Prostate gland (tissue), 2 donors: ENCODE measurements at regions not wholly inside any gene's neighbourhood (a gene's known extent, or its start where the extent isn't known, plus 50 kb on each side); places are given as distances from the start of the nearest gene placed in this dataset.

Source experiments
- POLR2A ChIP-seq: fragments of 450-650 bp; IDR thresholded peaks from one replicate; pipeline ENCODE4 v1.6.1; 2016; ENCODE audit warnings: antibody characterized with exemption, mild to moderate bottlenecking
- TF ChIP-seq, protein P1 (sequence below), 4 experiments: fragments of 200-600 bp in 2 of 4; fragments of 450-650 bp in 2 of 4; sonication (generic) in 2 of 4; IDR thresholded peaks; 1 replicate in 3 of 4; 2 replicates in 1 of 4; pipeline ENCODE4 v1.5.1; 2016 to 2019; ENCODE audit warnings: antibody characterized with exemption in 4 of 4, mild to moderate bottlenecking in 2 of 4, moderate library complexity in 2 of 4

DNA sequence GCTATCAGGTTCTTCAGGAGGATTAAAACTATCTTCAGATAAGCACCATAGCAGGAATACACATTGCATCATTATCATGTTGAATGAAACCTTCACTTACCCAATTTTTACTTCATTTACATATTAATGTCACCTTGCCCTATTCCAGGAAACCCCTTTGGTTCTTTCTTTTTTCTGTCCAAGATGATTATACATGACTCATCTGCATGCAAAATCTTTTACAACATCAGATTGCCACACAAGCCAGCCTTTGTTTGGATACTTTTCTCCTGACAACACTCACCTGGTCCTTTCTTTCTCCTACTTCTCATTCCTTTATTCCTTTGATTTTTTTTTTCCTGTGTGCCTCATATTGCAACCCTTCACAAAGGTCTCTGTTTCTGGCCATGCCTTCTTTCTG, 200.5 kb upstream of the POU3F2 start:
- TF ChIP-seq, protein P1, sequence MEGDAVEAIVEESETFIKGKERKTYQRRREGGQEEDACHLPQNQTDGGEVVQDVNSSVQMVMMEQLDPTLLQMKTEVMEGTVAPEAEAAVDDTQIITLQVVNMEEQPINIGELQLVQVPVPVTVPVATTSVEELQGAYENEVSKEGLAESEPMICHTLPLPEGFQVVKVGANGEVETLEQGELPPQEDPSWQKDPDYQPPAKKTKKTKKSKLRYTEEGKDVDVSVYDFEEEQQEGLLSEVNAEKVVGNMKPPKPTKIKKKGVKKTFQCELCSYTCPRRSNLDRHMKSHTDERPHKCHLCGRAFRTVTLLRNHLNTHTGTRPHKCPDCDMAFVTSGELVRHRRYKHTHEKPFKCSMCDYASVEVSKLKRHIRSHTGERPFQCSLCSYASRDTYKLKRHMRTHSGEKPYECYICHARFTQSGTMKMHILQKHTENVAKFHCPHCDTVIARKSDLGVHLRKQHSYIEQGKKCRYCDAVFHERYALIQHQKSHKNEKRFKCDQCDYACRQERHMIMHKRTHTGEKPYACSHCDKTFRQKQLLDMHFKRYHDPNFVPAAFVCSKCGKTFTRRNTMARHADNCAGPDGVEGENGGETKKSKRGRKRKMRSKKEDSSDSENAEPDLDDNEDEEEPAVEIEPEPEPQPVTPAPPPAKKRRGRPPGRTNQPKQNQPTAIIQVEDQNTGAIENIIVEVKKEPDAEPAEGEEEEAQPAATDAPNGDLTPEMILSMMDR (IDR thresholded peaks at IDR 0.05) = no peak
- no peak for TF ChIP-seq POLR2A
